GM12878 (cell line): ENCODE measurements at regions not wholly inside any gene's neighbourhood (a gene's known extent, or its start where the extent isn't known, plus 50 kb on each side); places are given as distances from the start of the nearest gene placed in this dataset.
"Not testable (repeated sequence)": the region's sequence is repeated elsewhere in the genome, so short reads cannot be mapped to it uniquely, and the experiment has no call there.

ENCODE experiments used
- ATAC-seq: fragments of 200-7000 bp; cut with Tn5 transposase; 3 replicates; pipeline ENCODE4 v1.9.1; 2020; ENCODE audit warnings: mild to moderate bottlenecking, moderate library complexity
- BruUV-seq: library from RNA; stranded (reverse); fragments of 400-500 nt; replicated peaks from 2 replicates; lab custom pipeline; 2021; lab: Mats Ljungman, UMichigan
- CTCF ChIA-PET: fragments of 300-600 bp; sonication (Branson Sonifier 250); formaldehyde crosslinking; extraction: SDS; loops from one replicate; lab custom pipeline; 2021; ENCODE audit warnings: inconsistent platforms; lab: Yijun Ruan, JAX
- POLR2A ChIA-PET: fragments of 350-600 bp; formaldehyde crosslinking; extraction: SDS; loops from one replicate; lab custom pipeline; 2021; ENCODE audit warnings: inconsistent platforms; lab: Charles Lee
- RAD21 ChIA-PET: fragments of 300-600 bp; sonication (Branson Sonifier 250); formaldehyde crosslinking; loops from one replicate; lab custom pipeline; 2023; ENCODE audit warnings: antibody characterized with exemption; ENCODE audit not compliant: unreplicated experiment; lab: Charles Lee
- SMC1A ChIA-PET: fragments of 300-600 bp; sonication (Branson Sonifier 250); formaldehyde crosslinking; loops from one replicate; lab custom pipeline; 2023; ENCODE audit not compliant: unreplicated experiment, uncharacterized antibody; lab: Charles Lee
- DNase-seq: peaks from one replicate; pipeline ENCODE4 v3.0.0-alpha.2; 2011; ENCODE audit warnings: low read depth, low spot score
- FAIRE-seq: peaks from 3 replicates; lab custom pipeline; 2011; peaks lifted over from hg19 to GRCh38; lab: Jason Lieb, UNC
- H2AFZ ChIP-seq: 2 replicates; pipeline ENCODE4 v1.6.0; 2011; ENCODE audit warnings: low read depth, low read length, control low read depth; ENCODE audit not compliant: control insufficient read depth
- H3K27ac ChIP-seq: 2 replicates; pipeline ENCODE4 v1.5.1; 2011; ENCODE audit warnings: control low read depth; ENCODE audit not compliant: control insufficient read depth, insufficient read depth
- H3K27me3 ChIP-seq, 2 experiments: replicated peaks in 1 of 2; 2 replicates each; pipeline versions ENCODE4 v1.6.0 to v1.6.1; 2011; ENCODE audit warnings: low read length in 1 of 2; ENCODE audit not compliant: control insufficient read depth in 2 of 2, insufficient read depth in 2 of 2
- H3K36me3 ChIP-seq, 2 experiments: 2 replicates each; pipeline ENCODE4 v1.5.1; 2011; ENCODE audit warnings: low read length in 1 of 2; ENCODE audit not compliant: control insufficient read depth in 2 of 2, insufficient read depth in 2 of 2
- H3K4me1 ChIP-seq: 2 replicates; pipeline ENCODE4 v1.6.1; 2011; ENCODE audit warnings: mild to moderate bottlenecking, low read length, moderate library complexity, mixed read lengths; ENCODE audit not compliant: control insufficient read depth, insufficient read depth
- H3K4me2 ChIP-seq: 2 replicates; pipeline ENCODE4 v1.6.0; 2011; ENCODE audit warnings: control low read depth; ENCODE audit not compliant: control insufficient read depth, insufficient read depth
- H3K4me3 ChIP-seq: fragments of 200-600 bp; sonication (generic); 2 replicates; pipeline ENCODE4 v1.5.1; 2016
- H3K79me2 ChIP-seq: 2 replicates; pipeline ENCODE4 v1.6.0; 2011; ENCODE audit warnings: low read length; ENCODE audit not compliant: control insufficient read depth, insufficient read depth
- H3K9ac ChIP-seq: 2 replicates; pipeline ENCODE4 v1.8.0; 2011; ENCODE audit warnings: low read length, control low read depth, mixed read lengths; ENCODE audit not compliant: control insufficient read depth, insufficient read depth
- H3K9me3 ChIP-seq: replicated peaks from 3 replicates; pipeline ENCODE4 v1.5.1; 2011; ENCODE audit warnings: mild to moderate bottlenecking, low read length; ENCODE audit not compliant: control insufficient read depth, insufficient read depth
- H4K20me1 ChIP-seq: 2 replicates; pipeline ENCODE4 v1.6.0; 2011; ENCODE audit not compliant: control insufficient read depth, insufficient read depth
- ASH2L ChIP-seq: fragments of 300-600, 200-600 bp; sonication (generic); IDR thresholded peaks from 2 replicates; pipeline ENCODE4 v1.6.1; 2017; ENCODE audit warnings: low read depth, mild to moderate bottlenecking, borderline replicate concordance
- SP1 ChIP-seq: IDR thresholded peaks from one replicate; pipeline ENCODE4 v1.6.1; 2011; ENCODE audit warnings: low read depth, low read length
- WGBS: methylation state at CpG from one replicate; pipeline ENCODE4 v1.1.6; 2016; ENCODE audit warnings: low lambda C conversion rate; ENCODE audit not compliant: insufficient replicate concordance, insufficient coverage; ENCODE audit errors: missing lambda C conversion rate; 5-methylcytosine and 5-hydroxymethylcytosine counted together
- in situ Hi-C: fragments of 300-500 bp; cut with MboI; formaldehyde crosslinking; loops from 9 replicates; pipeline ENCODE4 v1.14.3; 2018; ENCODE audit warnings: mixed read lengths
- intact Hi-C: fragments of 100-400 bp; cut with micrococcal nuclease; formaldehyde crosslinking; loops from one replicate; pipeline ENCODE4 v1.14.2; 2022; ENCODE audit not compliant: unreplicated experiment

- CTCF ChIA-PET, result interaction anchor here (0.6 to 1.5 kb wide), 2 partner anchors 9 to 14 kb away, joined by 3 read pairs; no protein-coding TSS in a partner anchor
- FAIRE-seq (no peak), ATAC-seq (no peak), DNase-seq (no peak)
- no TSS peak for BruUV-seq
- no peaks in the 10 kb centered on the region for H3K9me3 ChIP-seq
- TF ChIP-seq ASH2L, result no peak
- H3K79me2 ChIP-seq, result no peaks in the 10 kb centered on the region
- no peak overlapping the region for H3K4me2 ChIP-seq
- in situ Hi-C loops (no loop called here), intact Hi-C loops (no loop called here)
- H3K4me1 ChIP-seq, result no peaks in the 10 kb centered on the region
- no peak overlapping the region for H3K9ac ChIP-seq
- H3K36me3 ChIP-seq, result no peaks in the 10 kb centered on the region
- H3K27me3 ChIP-seq, result no peaks in the 10 kb centered on the region
- SMC1A ChIA-PET, result interaction anchor here (0.6 kb wide), 1 partner anchor 605 kb away, joined by 3 read pairs; no protein-coding TSS in a partner anchor
- H3K4me3 ChIP-seq, result no peak overlapping the region
- H2AFZ ChIP-seq, result no peak overlapping the region
- H4K20me1 ChIP-seq, result no peaks in the 10 kb centered on the region
- POLR2A ChIA-PET, result no interaction called here
- RAD21 ChIA-PET, result no interaction called here
- H3K27ac ChIP-seq, result no peak overlapping the region
These were observed 517.3 kb downstream of the DIPK2A start for GRCh38 chr3:144488927-144489326.

- H3K27ac ChIP-seq, result no peak overlapping the region
- RAD21 ChIA-PET, result no interaction called here
- no peaks in the 10 kb centered on the region for H3K9me3 ChIP-seq
- H3K9ac ChIP-seq, result no peak overlapping the region
- no peak for TF ChIP-seq SP1
- TF ChIP-seq, all 136 proteins: peak for 0
- no peaks in the 10 kb centered on the region for H3K4me1 ChIP-seq
- ATAC-seq, result no peak
- H3K27me3 ChIP-seq, result no peaks in the 10 kb centered on the region
- ChIA-PET CTCF (no interaction called here), SMC1A (no interaction called here), POLR2A (no interaction called here)
- no peak overlapping the region for H2AFZ ChIP-seq
- DNase-seq, result no peak
- H3K4me3 ChIP-seq, result no peak overlapping the region
- intact Hi-C loops (loop anchor here (10.0 kb wide), 1 partner anchor 517 kb away; the partner anchor contains the start of gene DIPK2A), in situ Hi-C loops (no loop called here)
- FAIRE-seq, result no peak
- H3K79me2 ChIP-seq, result no peaks in the 10 kb centered on the region
- H3K36me3 ChIP-seq, result no peaks in the 10 kb centered on the region
- no peak overlapping the region for H3K4me2 ChIP-seq
- H4K20me1 ChIP-seq, result no peaks in the 10 kb centered on the region
- no TSS peak for BruUV-seq
These were observed 519.7 kb downstream of the DIPK2A start for GRCh38 chr3:144491333-144491732.

- H4K20me1 ChIP-seq, H3K9me3 ChIP-seq, H3K27me3 ChIP-seq, H3K9ac ChIP-seq, SMC1A ChIA-PET, FAIRE-seq, CTCF ChIA-PET, H3K4me1 ChIP-seq, H3K36me3 ChIP-seq, POLR2A ChIA-PET, ATAC-seq, H3K79me2 ChIP-seq, BruUV-seq, DNase-seq, H3K4me3 ChIP-seq, H2AFZ ChIP-seq, in situ Hi-C loops, RAD21 ChIA-PET, H3K27ac ChIP-seq, H3K4me2 ChIP-seq: not testable (repeated sequence)
- 87% methylated on average over 20 of the region's 20 CpGs for WGBS
- intact Hi-C loops, result loop anchor here (10.0 kb wide), 1 partner anchor 520 kb away; the partner anchor contains the start of gene DIPK2A
These were observed 523.0 kb downstream of the DIPK2A start for GRCh38 chr3:144494651-144495050.
